Thoracic aorta (tissue), 2 donors: ENCODE measurements at regions not wholly inside any gene's neighbourhood (a gene's known extent, or its start where the extent isn't known, plus 50 kb on each side); places are given as distances from the start of the nearest gene placed in this dataset.
"Not testable (repeated sequence)": the region's sequence is repeated elsewhere in the genome, so short reads cannot be mapped to it uniquely, and the experiment has no call there.

Experiments used
- ATAC-seq: fragments of 150-250 bp; one replicate; pipeline ENCODE4 v1.8.0; 2017; ENCODE audit warnings: low read depth; ENCODE audit not compliant: insufficient number of reproducible peaks, low FRiP score
- DNase-seq: peaks from one replicate; pipeline ENCODE4 v3.0.0-alpha.2; 2020; ENCODE audit warnings: low spot score
- H3K27ac ChIP-seq, 2 donors: fragments of 200-600 bp; sonication (generic); 1 replicate in 1 of 2; 2 replicates in 1 of 2; pipeline ENCODE4 v1.5.1; 2016; ENCODE audit warnings: mild to moderate bottlenecking in 2 of 2, moderate library complexity in 2 of 2
- H3K27me3 ChIP-seq: fragments of 200-600 bp; sonication (generic); replicated peaks from 2 replicates; pipeline ENCODE4 v1.6.0; 2016; ENCODE audit warnings: mild to moderate bottlenecking; ENCODE audit not compliant: insufficient read depth
- H3K36me3 ChIP-seq: fragments of 200-600 bp; sonication (generic); one replicate; pipeline ENCODE4 v1.5.1; 2016
- H3K4me1 ChIP-seq, 2 donors: fragments of 200-600 bp; sonication (generic); 1 replicate in 1 of 2; 2 replicates in 1 of 2; pipeline versions ENCODE4 v1.5.1 to v1.6.0; 2016; ENCODE audit warnings: low read depth in 2 of 2, mild to moderate bottlenecking in 1 of 2; ENCODE audit not compliant: control insufficient read depth in 1 of 2
- H3K4me3 ChIP-seq: fragments of 200-600 bp; sonication (generic); 2 replicates; pipeline ENCODE4 v1.5.1; 2016; ENCODE audit warnings: mild to moderate bottlenecking
- H3K9me3 ChIP-seq: fragments of 200-600 bp; sonication (generic); 2 replicates; pipeline ENCODE4 v1.5.1; 2016
- TF ChIP-seq, protein P1 (sequence below): fragments of 200-600 bp; sonication (generic); IDR thresholded peaks from one replicate; pipeline ENCODE4 v1.5.1; 2019; ENCODE audit warnings: antibody characterized with exemption

DNA sequence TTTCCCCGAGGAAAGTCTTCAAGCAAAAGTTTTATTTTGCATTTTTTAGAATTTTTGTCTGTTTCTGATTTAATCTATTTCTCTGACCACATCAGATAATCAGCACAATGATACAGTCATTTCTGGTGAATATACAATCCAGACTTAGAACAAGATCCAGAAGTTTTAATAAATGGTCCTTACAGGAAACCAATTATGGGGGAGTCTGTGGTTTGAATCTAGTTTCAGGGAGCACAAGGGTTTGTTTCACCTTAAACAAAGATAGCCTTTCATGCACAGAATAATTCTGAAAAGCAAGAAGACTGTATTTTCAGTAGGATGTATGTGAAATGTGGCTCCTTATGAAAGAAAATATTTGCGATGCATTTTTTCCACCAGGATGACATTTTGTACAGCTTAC, 158.5 kb upstream of the ARSJ start:
- DNase-seq, result no peak
- Histone ChIP-seq H3K4me3 (no peak overlapping the region), H3K27me3 (no peaks in the 10 kb centered on the region), H3K36me3 (no peaks in the 10 kb centered on the region), H3K27ac (no peak overlapping the region), H3K4me1 (peaks cover 0 to 3% of the 10 kb centered on the region in 2 donors), H3K9me3 (no peaks in the 10 kb centered on the region)
- ATAC-seq, result no peak
- TF ChIP-seq, protein P1, sequence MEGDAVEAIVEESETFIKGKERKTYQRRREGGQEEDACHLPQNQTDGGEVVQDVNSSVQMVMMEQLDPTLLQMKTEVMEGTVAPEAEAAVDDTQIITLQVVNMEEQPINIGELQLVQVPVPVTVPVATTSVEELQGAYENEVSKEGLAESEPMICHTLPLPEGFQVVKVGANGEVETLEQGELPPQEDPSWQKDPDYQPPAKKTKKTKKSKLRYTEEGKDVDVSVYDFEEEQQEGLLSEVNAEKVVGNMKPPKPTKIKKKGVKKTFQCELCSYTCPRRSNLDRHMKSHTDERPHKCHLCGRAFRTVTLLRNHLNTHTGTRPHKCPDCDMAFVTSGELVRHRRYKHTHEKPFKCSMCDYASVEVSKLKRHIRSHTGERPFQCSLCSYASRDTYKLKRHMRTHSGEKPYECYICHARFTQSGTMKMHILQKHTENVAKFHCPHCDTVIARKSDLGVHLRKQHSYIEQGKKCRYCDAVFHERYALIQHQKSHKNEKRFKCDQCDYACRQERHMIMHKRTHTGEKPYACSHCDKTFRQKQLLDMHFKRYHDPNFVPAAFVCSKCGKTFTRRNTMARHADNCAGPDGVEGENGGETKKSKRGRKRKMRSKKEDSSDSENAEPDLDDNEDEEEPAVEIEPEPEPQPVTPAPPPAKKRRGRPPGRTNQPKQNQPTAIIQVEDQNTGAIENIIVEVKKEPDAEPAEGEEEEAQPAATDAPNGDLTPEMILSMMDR, result no peak

DNA sequence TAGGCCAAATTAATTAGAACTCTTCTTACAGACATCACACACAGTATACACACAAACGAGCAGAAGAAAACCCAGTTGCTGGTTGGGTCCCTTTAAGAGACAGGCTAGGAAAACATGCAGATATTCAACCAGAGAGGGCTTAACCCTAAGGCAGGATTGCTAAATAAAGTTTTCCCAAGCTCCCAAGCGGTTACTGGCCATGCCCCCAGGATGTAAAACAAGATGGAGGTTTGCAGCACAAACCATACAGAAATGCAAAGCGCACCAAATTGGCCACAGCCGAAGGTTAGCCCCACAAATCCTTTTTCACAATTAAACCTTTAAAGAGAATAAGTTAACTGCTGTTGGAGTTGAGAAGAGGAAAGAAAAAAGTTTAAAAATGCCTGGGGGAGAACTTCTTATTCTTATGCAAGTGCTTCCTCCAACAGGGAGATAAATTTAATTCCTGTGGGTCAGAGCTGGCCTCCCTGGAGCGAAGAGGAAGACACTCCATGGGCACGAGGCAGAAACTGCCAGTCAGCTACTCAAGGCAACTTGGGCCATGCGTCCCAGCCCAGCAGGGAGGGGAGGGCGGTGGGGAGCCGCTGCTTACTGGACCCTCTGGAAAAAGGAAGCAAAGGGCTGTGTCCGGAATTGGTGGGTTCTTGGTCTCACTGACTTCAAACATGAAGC, 167.6 kb upstream of the ARSJ start:
- H3K9me3 ChIP-seq, result no peaks in the 10 kb centered on the region
- H3K4me3 ChIP-seq, result no peak overlapping the region
- no peaks in the 10 kb centered on the region for H3K4me1 ChIP-seq
- H3K27me3 ChIP-seq, result no peaks in the 10 kb centered on the region
- no peak for ATAC-seq
- H3K36me3 ChIP-seq, result no peaks in the 10 kb centered on the region
- TF ChIP-seq, protein P1, result no peak
- no peak overlapping the region for H3K27ac ChIP-seq
- DNase-seq, result no peak

DNA sequence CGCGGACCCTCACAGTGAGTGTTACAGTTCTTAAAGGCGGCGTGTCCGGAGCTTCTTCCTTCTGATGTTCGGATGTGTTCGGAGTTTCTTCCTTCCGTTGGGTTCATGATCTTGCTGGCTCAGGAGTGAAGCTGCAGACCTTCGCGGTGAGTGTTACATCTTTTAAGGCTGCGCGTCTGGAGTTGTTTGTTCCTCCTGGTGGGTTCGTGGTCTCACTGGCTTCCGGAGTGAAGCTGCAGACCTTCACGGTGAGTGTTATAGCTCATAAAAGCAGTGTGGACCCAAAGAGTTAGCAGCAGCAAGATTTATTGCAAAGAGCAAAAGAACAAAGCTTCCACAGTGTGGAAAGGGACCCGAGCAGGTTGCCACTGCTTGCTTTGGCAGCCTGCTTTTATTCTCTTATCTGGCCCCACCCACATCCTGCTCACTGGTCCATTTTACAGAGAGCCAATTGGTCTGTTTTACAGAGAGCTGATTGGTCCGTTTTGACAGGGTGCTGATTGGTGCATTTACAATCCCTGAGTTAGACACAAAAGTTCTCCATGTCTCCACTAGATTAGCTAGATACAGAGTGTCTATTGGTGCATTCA, 168.3 kb upstream of the ARSJ start:
- H3K4me1 ChIP-seq, ATAC-seq, H3K27me3 ChIP-seq, H3K27ac ChIP-seq, H3K36me3 ChIP-seq, H3K9me3 ChIP-seq, DNase-seq, H3K4me3 ChIP-seq: not testable (repeated sequence)

DNA sequence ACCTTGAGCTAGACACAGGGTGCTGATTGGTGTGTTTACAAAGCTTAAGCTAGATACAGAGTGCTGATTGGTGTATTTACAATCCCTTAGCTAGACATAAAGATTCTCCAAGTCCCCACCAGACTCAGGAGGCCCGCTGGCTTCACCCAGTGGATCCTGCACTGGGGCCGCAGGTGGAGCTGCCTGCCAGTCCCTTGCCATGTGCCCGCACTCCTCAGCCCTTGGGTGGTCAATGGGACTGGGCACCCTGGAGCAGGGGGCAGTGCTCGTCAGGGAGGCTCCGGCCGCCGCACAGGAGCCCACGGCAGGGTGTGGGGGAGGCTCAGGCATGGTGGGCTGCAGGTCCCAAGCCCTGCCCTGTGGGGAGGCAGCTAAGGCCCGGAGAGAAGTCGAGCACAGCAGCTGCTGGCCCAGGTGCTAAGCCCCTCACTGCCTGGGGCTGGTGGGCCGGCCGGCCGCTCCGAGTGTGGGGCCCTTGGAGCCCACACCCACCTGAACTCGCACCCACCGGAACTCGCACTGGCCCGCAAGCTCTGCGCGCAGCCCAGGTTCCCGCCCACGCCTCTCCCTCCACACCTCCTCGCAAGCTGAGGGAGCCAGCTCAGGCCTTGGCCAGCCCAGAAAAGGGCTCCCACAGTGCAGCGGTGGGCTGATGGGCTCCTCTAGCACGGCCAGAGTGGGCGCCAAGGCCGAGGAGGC, 169.1 kb upstream of the ARSJ start:
- not testable (repeated sequence) for H3K36me3 ChIP-seq, H3K4me3 ChIP-seq, H3K9me3 ChIP-seq, ATAC-seq, H3K27ac ChIP-seq, H3K27me3 ChIP-seq, DNase-seq, H3K4me1 ChIP-seq

DNA sequence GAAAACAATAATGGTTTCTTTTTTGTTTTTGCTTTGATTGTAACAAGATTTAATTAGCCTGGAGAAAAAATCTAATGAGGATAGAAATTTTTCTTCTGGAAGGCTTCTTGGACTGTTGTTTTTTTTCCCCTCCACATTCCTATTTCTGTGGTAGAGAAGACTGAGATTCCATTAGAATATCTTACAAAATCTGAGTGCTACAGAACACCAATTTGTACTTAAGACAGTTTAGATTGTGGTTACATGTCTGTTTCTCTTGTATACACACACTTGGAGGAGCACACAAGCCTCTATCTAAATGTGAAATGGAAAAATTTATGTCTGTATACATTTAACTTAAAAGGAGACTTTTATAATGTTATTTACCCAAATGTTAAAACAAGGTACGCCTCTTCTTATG, 176.9 kb upstream of the ARSJ start:
- H3K4me3 ChIP-seq, result no peak overlapping the region
- H3K9me3 ChIP-seq, result no peaks in the 10 kb centered on the region
- no peaks in the 10 kb centered on the region for H3K4me1 ChIP-seq
- no peaks in the 10 kb centered on the region for H3K27me3 ChIP-seq
- DNase-seq (no peak), ATAC-seq (no peak)
- no peak overlapping the region for H3K27ac ChIP-seq
- H3K36me3 ChIP-seq, result no peaks in the 10 kb centered on the region
- TF ChIP-seq, protein P1, result no peak

DNA sequence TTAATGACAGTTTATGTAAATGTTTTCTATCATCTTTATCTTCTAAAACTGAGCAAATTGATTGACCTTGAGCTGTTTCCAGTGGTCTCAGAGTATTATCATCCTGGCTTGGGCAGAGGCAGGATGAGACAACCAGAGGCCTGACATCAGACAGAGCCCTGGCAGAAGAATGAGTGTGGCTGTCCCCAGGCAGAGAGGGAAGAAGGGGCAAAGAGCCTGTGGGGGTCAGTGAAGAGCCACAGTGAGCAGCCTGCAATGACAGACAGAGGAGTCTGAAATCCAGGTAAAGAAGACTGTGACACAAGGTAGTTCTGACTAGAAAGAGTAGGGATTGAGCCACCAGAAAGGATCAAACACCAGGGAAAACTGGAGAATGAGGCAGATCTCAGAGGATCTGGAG, 182.4 kb upstream of the ARSJ start:
- no peak for ATAC-seq
- no peak overlapping the region for H3K27ac ChIP-seq

More for the DNA sequence above, 182.4 kb upstream of the ARSJ start:
- no peak overlapping the region for H3K4me3 ChIP-seq
- H3K4me1 ChIP-seq, result no peaks in the 10 kb centered on the region
- no peaks in the 10 kb centered on the region for H3K27me3 ChIP-seq
- TF ChIP-seq, protein P1, result no peak
- no peak for DNase-seq
- no peaks in the 10 kb centered on the region for H3K36me3 ChIP-seq
- no peaks in the 10 kb centered on the region for H3K9me3 ChIP-seq
